B cell (primary cell): ENCODE measurements at regions not wholly inside any gene's neighbourhood (a gene's known extent, or its start where the extent isn't known, plus 50 kb on each side); places are given as distances from the start of the nearest gene placed in this dataset.

Experiments
- ATAC-seq: fragments of 200-7000 bp; cut with Tn5 transposase; one replicate; pipeline ENCODE4 v1.10.0; 2021; ENCODE audit warnings: low read depth, mild to moderate bottlenecking, moderate number of reproducible peaks, moderate library complexity
- CTCF ChIA-PET: fragments of 350-600 bp; sonication (Branson Sonifier 250); formaldehyde crosslinking; loops from one replicate; lab custom pipeline; 2021; ENCODE audit warnings: antibody characterized with exemption, inconsistent platforms; lab: Charles Lee
- POLR2A ChIA-PET: fragments of 350-600 bp; sonication (Branson Sonifier 250); formaldehyde crosslinking; loops from one replicate; lab custom pipeline; 2021; ENCODE audit warnings: antibody characterized with exemption; lab: Charles Lee
- DNase-seq: peaks from one replicate; pipeline ENCODE4 v3.0.0; 2013
- H2AFZ ChIP-seq: 2 replicates; pipeline ENCODE4 v1.6.1; 2012; ENCODE audit warnings: mild to moderate bottlenecking, low read depth, low read length; ENCODE audit not compliant: insufficient read depth, poor library complexity, severe bottlenecking
- H3K27ac ChIP-seq, 2 donors: 1 replicate in 1 of 2; 2 replicates in 1 of 2; pipeline ENCODE4 v1.5.1; 2012 to 2013; ENCODE audit warnings: low read length in 2 of 2, mild to moderate bottlenecking in 2 of 2, moderate library complexity in 1 of 2
- H3K27me3 ChIP-seq, 4 experiments: fragments of 200-600 bp in 1 of 4; sonication (generic) in 1 of 4; replicated peaks in 1 of 4; 1 replicate in 2 of 4; 2 replicates in 2 of 4; pipeline versions ENCODE4 v1.6.1 to v1.7.0; 2013 to 2016; ENCODE audit warnings: low read length in 3 of 4, mild to moderate bottlenecking in 2 of 4, mixed read lengths in 1 of 4, moderate library complexity in 1 of 4; ENCODE audit not compliant: insufficient read depth in 4 of 4, control insufficient read depth in 3 of 4; ENCODE audit errors: control extremely low read depth in 1 of 4
- H3K36me3 ChIP-seq, 2 experiments: replicated peaks in 1 of 2; 1 replicate in 1 of 2; 2 replicates in 1 of 2; pipeline versions ENCODE4 v1.6.1 to v1.7.1; 2013; ENCODE audit warnings: low read length in 1 of 2; ENCODE audit not compliant: insufficient read depth in 2 of 2, control insufficient read depth in 1 of 2; ENCODE audit errors: control extremely low read depth in 1 of 2, extremely low read depth in 1 of 2
- H3K4me1 ChIP-seq, 2 donors: fragments of 200-600 bp in 1 of 2; sonication (generic) in 1 of 2; 1 replicate in 1 of 2; 2 replicates in 1 of 2; pipeline versions ENCODE4 v1.5.1 to v1.6.1; 2013 to 2017; ENCODE audit warnings: low read length in 2 of 2; ENCODE audit not compliant: control insufficient read depth in 2 of 2, insufficient read depth in 2 of 2
- H3K4me2 ChIP-seq: replicated peaks from 2 replicates; pipeline ENCODE3; 2012; ENCODE audit warnings: mild to moderate bottlenecking, low read depth, low read length; ENCODE audit not compliant: poor library complexity, severe bottlenecking
- H3K4me3 ChIP-seq, 5 experiments: fragments of 200-600 bp in 1 of 5; sonication (generic) in 1 of 5; 1 replicate in 3 of 5; 2 replicates in 2 of 5; pipeline versions ENCODE4 v1.5.1 to v1.7.0; 2011 to 2016; ENCODE audit warnings: low read length in 4 of 5, mild to moderate bottlenecking in 4 of 5, low read depth in 2 of 5, control low read depth in 1 of 5, moderate library complexity in 1 of 5; ENCODE audit not compliant: insufficient read depth in 1 of 5; ENCODE audit errors: control extremely low read depth in 1 of 5, extremely low read depth in 1 of 5
- H3K79me2 ChIP-seq: fragments of 200-600 bp; sonication (generic); one replicate; pipeline ENCODE4 v1.6.0; 2016; ENCODE audit warnings: low read length; ENCODE audit not compliant: control insufficient read depth, insufficient read depth
- H3K9ac ChIP-seq: fragments of 200-600 bp; sonication (generic); 2 replicates; pipeline ENCODE4 v1.6.1; 2017; ENCODE audit warnings: mild to moderate bottlenecking, low read length, moderate library complexity
- H3K9me3 ChIP-seq, 3 donors: one replicate each; pipeline versions ENCODE4 v1.6.1 to v1.7.1; 2013; ENCODE audit warnings: low read length in 2 of 3; ENCODE audit not compliant: control insufficient read depth in 2 of 3, insufficient read depth in 1 of 3; ENCODE audit errors: control extremely low read depth in 1 of 3
- H4K20me1 ChIP-seq: 2 replicates; pipeline ENCODE4 v1.6.0; 2012; ENCODE audit warnings: mild to moderate bottlenecking, low read length; ENCODE audit not compliant: insufficient read depth, control insufficient read depth, poor library complexity, severe bottlenecking
- H3K27ac Mint-ChIP-seq: one replicate; pipeline ENCODE4 v1.8.0; 2021; ENCODE audit warnings: mixed read lengths
- H3K27me3 Mint-ChIP-seq: one replicate; pipeline ENCODE4 v1.8.0; 2021; ENCODE audit warnings: mixed read lengths
- H3K4me1 Mint-ChIP-seq: one replicate; pipeline ENCODE4 v1.8.0; 2021; ENCODE audit warnings: mixed read lengths
- H3K4me3 Mint-ChIP-seq: one replicate; pipeline ENCODE4 v1.8.0; 2021; ENCODE audit warnings: mixed read lengths
- H3K9me3 Mint-ChIP-seq: one replicate; pipeline ENCODE4 v1.8.0; 2022; ENCODE audit warnings: mixed read lengths; ENCODE audit not compliant: insufficient read depth
- EZH2 ChIP-seq: IDR thresholded peaks from 2 replicates; pipeline ENCODE4 v1.6.1; 2012; ENCODE audit warnings: borderline replicate concordance, low read depth, mild to moderate bottlenecking, moderate library complexity, low read length; ENCODE audit not compliant: insufficient read depth, poor library complexity, severe bottlenecking
- WGBS: methylation state at CpG from one replicate; pipeline ENCODE4 v1.1.5; 2013; ENCODE audit warnings: missing lambda C conversion rate; ENCODE audit not compliant: insufficient coverage; 5-methylcytosine and 5-hydroxymethylcytosine counted together
- intact Hi-C: fragments of 100-400 bp; cut with micrococcal nuclease; formaldehyde crosslinking; loops from one replicate; pipeline ENCODE4 v1.10.0; 2022
- TF ChIP-seq, protein P1 (sequence below): fragments of 200-600 bp; IDR thresholded peaks from one replicate; pipeline ENCODE4 v1.8.0; 2022; ENCODE audit warnings: antibody characterized with exemption, mild to moderate bottlenecking

DNA sequence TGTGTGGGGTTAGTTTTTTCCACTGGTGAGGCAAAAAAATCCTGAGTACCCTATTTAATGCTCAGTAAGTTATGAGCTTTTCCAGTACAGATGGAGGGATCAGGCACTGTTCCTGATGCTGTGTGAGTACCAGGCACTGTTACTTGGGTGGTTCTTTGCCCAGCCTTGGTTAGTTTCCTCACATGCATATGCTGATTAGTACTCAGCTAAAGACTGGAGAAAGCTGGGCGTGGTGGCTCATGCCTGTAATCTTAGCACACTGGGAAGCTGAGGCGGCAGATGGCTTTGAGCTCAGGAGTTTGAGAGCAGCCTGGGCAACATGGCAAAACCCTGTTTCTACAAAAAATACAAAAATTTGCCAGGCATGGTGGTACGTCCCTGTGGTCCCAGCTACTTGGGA, 210.3 kb upstream of the SGO1 start:
- Histone ChIP-seq H3K9me3 (peaks cover 0 to 8% (median 0%) of the 10 kb centered on the region in 3 donors), H3K4me1 (no peaks in the 10 kb centered on the region), H3K79me2 (no peaks in the 10 kb centered on the region), H3K4me3 (no peak overlapping the region), H3K9ac (no peak overlapping the region), H3K27me3 (no peaks in the 10 kb centered on the region), H4K20me1 (no peaks in the 10 kb centered on the region), H2AFZ (no peak overlapping the region), H3K4me2 (no peak overlapping the region), H3K27ac (no peak overlapping the region), H3K36me3 (no peaks in the 10 kb centered on the region)
- Mint-ChIP-seq H3K27ac (no peak overlapping the region), H3K27me3 (no peaks in the 10 kb centered on the region), H3K9me3 (peaks cover 5% of the 10 kb centered on the region), H3K4me1 (no peaks in the 10 kb centered on the region), H3K4me3 (no peak overlapping the region)
- intact Hi-C loops: no loop called here
- ATAC-seq: no peak
- ChIA-PET CTCF (no interaction called here), POLR2A (no interaction called here)
- TF ChIP-seq EZH2: no peak
- TF ChIP-seq, protein P1, sequence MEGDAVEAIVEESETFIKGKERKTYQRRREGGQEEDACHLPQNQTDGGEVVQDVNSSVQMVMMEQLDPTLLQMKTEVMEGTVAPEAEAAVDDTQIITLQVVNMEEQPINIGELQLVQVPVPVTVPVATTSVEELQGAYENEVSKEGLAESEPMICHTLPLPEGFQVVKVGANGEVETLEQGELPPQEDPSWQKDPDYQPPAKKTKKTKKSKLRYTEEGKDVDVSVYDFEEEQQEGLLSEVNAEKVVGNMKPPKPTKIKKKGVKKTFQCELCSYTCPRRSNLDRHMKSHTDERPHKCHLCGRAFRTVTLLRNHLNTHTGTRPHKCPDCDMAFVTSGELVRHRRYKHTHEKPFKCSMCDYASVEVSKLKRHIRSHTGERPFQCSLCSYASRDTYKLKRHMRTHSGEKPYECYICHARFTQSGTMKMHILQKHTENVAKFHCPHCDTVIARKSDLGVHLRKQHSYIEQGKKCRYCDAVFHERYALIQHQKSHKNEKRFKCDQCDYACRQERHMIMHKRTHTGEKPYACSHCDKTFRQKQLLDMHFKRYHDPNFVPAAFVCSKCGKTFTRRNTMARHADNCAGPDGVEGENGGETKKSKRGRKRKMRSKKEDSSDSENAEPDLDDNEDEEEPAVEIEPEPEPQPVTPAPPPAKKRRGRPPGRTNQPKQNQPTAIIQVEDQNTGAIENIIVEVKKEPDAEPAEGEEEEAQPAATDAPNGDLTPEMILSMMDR: no peak
- WGBS: 90% methylated on average over 3 of the region's 3 CpGs
- no peak for DNase-seq

DNA sequence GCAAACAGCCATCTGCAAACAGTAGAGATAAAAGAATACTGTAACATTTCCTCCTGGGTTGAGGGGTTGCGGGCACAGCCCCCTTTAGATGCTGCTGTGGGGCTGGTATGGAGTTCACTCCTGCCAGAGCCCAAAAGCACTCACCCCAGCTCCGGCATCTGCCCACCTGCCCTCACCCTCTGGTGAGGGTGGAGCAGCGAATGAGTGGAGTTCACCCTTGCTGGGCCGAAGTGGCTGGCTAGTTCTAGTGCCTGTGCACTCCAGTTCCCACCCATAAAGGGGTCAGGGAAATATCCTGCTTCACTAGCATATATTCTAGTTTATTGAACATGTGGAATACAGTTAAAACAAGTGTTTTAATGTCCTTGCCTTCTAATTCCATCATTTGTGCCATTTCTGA, 209.7 kb upstream of the SGO1 start:
- Histone ChIP-seq H3K79me2 (no peaks in the 10 kb centered on the region), H3K9me3 (peaks cover 0 to 8% (median 0%) of the 10 kb centered on the region in 3 donors), H3K4me3 (no peak overlapping the region), H3K4me2 (no peak overlapping the region), H3K4me1 (no peaks in the 10 kb centered on the region), H2AFZ (no peak overlapping the region), H4K20me1 (no peaks in the 10 kb centered on the region), H3K27ac (no peak overlapping the region), H3K36me3 (no peaks in the 10 kb centered on the region), H3K9ac (no peak overlapping the region), H3K27me3 (no peaks in the 10 kb centered on the region)
- H3K4me3 Mint-ChIP-seq: no peak overlapping the region
- 100% methylated on average over 1 of the region's 4 CpGs for WGBS
- H3K4me1 Mint-ChIP-seq: no peaks in the 10 kb centered on the region
- CTCF ChIA-PET: no interaction called here
- peaks cover 5% of the 10 kb centered on the region for H3K9me3 Mint-ChIP-seq
- POLR2A ChIA-PET: no interaction called here
- no peak for DNase-seq
- intact Hi-C loops: no loop called here
- no peak for TF ChIP-seq EZH2
- TF ChIP-seq, protein P1: no peak
- no peak overlapping the region for H3K27ac Mint-ChIP-seq
- ATAC-seq: no peak
- no peaks in the 10 kb centered on the region for H3K27me3 Mint-ChIP-seq
